Gastroesophageal sphincter (tissue), 4 donors: ENCODE measurements at regions not wholly inside any gene's neighbourhood (a gene's known extent, or its start where the extent isn't known, plus 50 kb on each side); places are given as distances from the start of the nearest gene placed in this dataset.

ENCODE experiments used
- ATAC-seq: fragments of 150-250 bp; one replicate; pipeline ENCODE4 v1.9.1; 2016; ENCODE audit warnings: mild to moderate bottlenecking, moderate library complexity
- H3K27ac ChIP-seq, 4 donors: fragments of 200-600 bp; sonication (generic) in 3 of 4; 1 replicate in 3 of 4; 2 replicates in 1 of 4; pipeline ENCODE4 v1.5.1; 2016 to 2019
- H3K27me3 ChIP-seq: fragments of 200-600 bp; sonication (generic); one replicate; pipeline ENCODE4 v1.5.1; 2019
- H3K36me3 ChIP-seq, 2 donors: fragments of 200-600 bp; sonication (generic); one replicate each; pipeline ENCODE4 v1.5.1; 2019; ENCODE audit warnings: control low read depth in 1 of 2
- H3K4me1 ChIP-seq, 3 donors: fragments of 200-600 bp; sonication (generic); 1 replicate in 2 of 3; 2 replicates in 1 of 3; pipeline ENCODE4 v1.5.1; 2016 to 2019; ENCODE audit warnings: control low read depth in 2 of 3
- H3K4me3 ChIP-seq, 2 donors: fragments of 200-600 bp; sonication (generic); one replicate each; pipeline ENCODE4 v1.5.1; 2019; ENCODE audit warnings: mild to moderate bottlenecking in 1 of 2, moderate library complexity in 1 of 2
- H3K9me3 ChIP-seq, 3 donors: fragments of 200-600 bp; sonication (generic); one replicate each; pipeline ENCODE4 v1.5.1; 2017 to 2019; ENCODE audit warnings: control low read depth in 2 of 3
- CTCF ChIP-seq, 4 experiments: fragments of 200-600 bp in 2 of 4; fragments of 450-650 bp in 2 of 4; sonication (generic) in 1 of 4; IDR thresholded peaks; one replicate each; pipeline ENCODE4 v1.5.1; 2017 to 2019; ENCODE audit warnings: antibody characterized with exemption in 4 of 4, mild to moderate bottlenecking in 2 of 4, moderate library complexity in 2 of 4
- EP300 ChIP-seq: sonication (generic); formaldehyde crosslinking; IDR thresholded peaks from one replicate; pipeline ENCODE4 v1.6.1; 2017; ENCODE audit warnings: antibody characterized with exemption, mild to moderate bottlenecking
- POLR2A ChIP-seq, 2 donors: fragments of 450-650 bp; IDR thresholded peaks; one replicate each; pipeline ENCODE4 v1.6.1; 2017; ENCODE audit warnings: antibody characterized with exemption in 2 of 2, mild to moderate bottlenecking in 2 of 2, moderate library complexity in 1 of 2
- POLR2AphosphoS5 ChIP-seq: sonication (generic); formaldehyde crosslinking; IDR thresholded peaks from one replicate; pipeline ENCODE4 v1.6.1; 2017; ENCODE audit warnings: antibody characterized with exemption
- WGBS, 2 donors: methylation state at CpG; one replicate each; pipeline ENCODE4 v1.1.5; 2018; ENCODE audit warnings: low coverage in 1 of 2; 5-methylcytosine and 5-hydroxymethylcytosine counted together

GRCh38 chr2:157194844-157195243, 62.7 kb upstream of the GALNT5 start:
- H3K4me1 ChIP-seq: peaks cover 0 to 6% (median 0%) of the 10 kb centered on the region in 3 donors
- H3K27ac ChIP-seq: no peak overlapping the region
- no peaks in the 10 kb centered on the region for H3K36me3 ChIP-seq
- TF ChIP-seq CTCF (IDR thresholded peaks at IDR 0.05) (no peak), EP300 (no peak), POLR2A (IDR thresholded peaks at IDR 0.05) (no peak), POLR2AphosphoS5 (no peak)
- no peak for ATAC-seq
- no peaks in the 10 kb centered on the region for H3K9me3 ChIP-seq
- H3K27me3 ChIP-seq: no peaks in the 10 kb centered on the region
- no peak overlapping the region for H3K4me3 ChIP-seq
- 73% methylated on average over 4 of the region's 4 CpGs for WGBS, 2 donors

DNA sequence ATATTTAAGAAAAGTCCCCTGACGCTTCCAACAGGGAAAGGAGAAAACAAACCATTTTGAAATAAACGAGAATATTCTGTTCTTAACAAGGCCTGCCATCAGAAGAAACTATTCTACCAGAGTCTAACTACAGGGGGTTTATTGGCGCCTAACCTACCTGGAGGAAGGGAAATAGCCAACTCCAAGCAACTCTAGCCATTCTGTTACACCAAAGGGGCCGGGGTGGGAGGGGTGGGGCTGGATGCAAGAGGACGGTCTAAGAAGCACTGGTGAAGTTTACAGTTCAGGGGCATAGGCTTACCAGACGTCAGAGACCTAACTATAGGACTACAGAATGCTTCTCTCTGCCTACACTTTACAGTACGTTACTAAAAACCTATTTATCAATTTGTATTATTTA, 60.5 kb upstream of the GALNT5 start:
- Histone ChIP-seq H3K9me3 (no peaks in the 10 kb centered on the region), H3K4me1 (peaks cover 0 to 6% (median 0%) of the 10 kb centered on the region in 3 donors), H3K27ac (no peak overlapping the region), H3K36me3 (no peaks in the 10 kb centered on the region), H3K4me3 (no peak overlapping the region), H3K27me3 (no peaks in the 10 kb centered on the region)
- ATAC-seq: no peak
- TF ChIP-seq POLR2AphosphoS5 (no peak), CTCF (IDR thresholded peaks at IDR 0.05) (no peak), POLR2A (IDR thresholded peaks at IDR 0.05) (no peak), EP300 (no peak)
- WGBS, 2 donors: 57 to 81% methylated on average over 6 to 7 of the region's 7 CpGs

GRCh38 chr2:157197848-157198247, 59.7 kb upstream of the GALNT5 start:
- ATAC-seq: no peak
- WGBS, 2 donors: 80 to 85% methylated on average over 1 of the region's 1 CpG

GRCh38 chr2:157203651-157204050, 53.9 kb upstream of the GALNT5 start:
- Histone ChIP-seq H3K9me3 (no peaks in the 10 kb centered on the region), H3K27ac (no peak overlapping the region), H3K4me3 (no peak overlapping the region), H3K4me1 (no peaks in the 10 kb centered on the region), H3K27me3 (no peaks in the 10 kb centered on the region), H3K36me3 (no peaks in the 10 kb centered on the region)
- no peak for ATAC-seq
- TF ChIP-seq CTCF (IDR thresholded peaks at IDR 0.05): no peak
- no peak for TF ChIP-seq POLR2AphosphoS5
- no peak for TF ChIP-seq POLR2A (IDR thresholded peaks at IDR 0.05)
- no peak for TF ChIP-seq EP300
- WGBS, 2 donors: 77 to 85% methylated on average over 4 of the region's 4 CpGs

More at GRCh38 chr2:157197848-157198247, 59.7 kb upstream of the GALNT5 start:
- Histone ChIP-seq H3K27ac (no peak overlapping the region), H3K36me3 (no peaks in the 10 kb centered on the region), H3K27me3 (no peaks in the 10 kb centered on the region), H3K4me1 (peaks cover 0 to 6% (median 0%) of the 10 kb centered on the region in 3 donors), H3K9me3 (no peaks in the 10 kb centered on the region), H3K4me3 (no peak overlapping the region)
- TF ChIP-seq POLR2AphosphoS5: no peak
- no peak for TF ChIP-seq POLR2A (IDR thresholded peaks at IDR 0.05)
- no peak for TF ChIP-seq EP300
- no peak for TF ChIP-seq CTCF (IDR thresholded peaks at IDR 0.05)

GRCh38 chr2:157204401-157204800, 53.1 kb upstream of the GALNT5 start:
- Histone ChIP-seq H3K4me1 (no peaks in the 10 kb centered on the region), H3K9me3 (no peaks in the 10 kb centered on the region), H3K36me3 (no peaks in the 10 kb centered on the region), H3K27ac (no peak overlapping the region), H3K4me3 (no peak overlapping the region), H3K27me3 (no peaks in the 10 kb centered on the region)
- WGBS, 2 donors: 60 to 61% methylated on average over 3 of the region's 3 CpGs
- TF ChIP-seq CTCF (IDR thresholded peaks at IDR 0.05) (no peak), EP300 (no peak), POLR2AphosphoS5 (no peak), POLR2A (IDR thresholded peaks at IDR 0.05) (no peak)
- no peak for ATAC-seq
